NCI-H2227 treated with DMSO at 0.1 percent for 48 hours (cell line): ENCODE measurements at regions not wholly inside any gene's neighbourhood (a gene's known extent, or its start where the extent isn't known, plus 50 kb on each side); places are given as distances from the start of the nearest gene placed in this dataset.

Experiments used
- DNase-seq: peaks from one replicate; lab custom pipeline; 2025; lab: John Stamatoyannopoulos, UW

- no peak for DNase-seq
Measured at GRCh38 chr16:35841632-35842031, 2382.2 kb downstream of the TP53TG3F start.

- DNase-seq: no peak
Measured at GRCh38 chr16:35862242-35862641, 2402.8 kb downstream of the TP53TG3F start.

GRCh38 chr16:35868630-35869029 is 2409.2 kb downstream of the TP53TG3F start:
- no peak for DNase-seq

GRCh38 chr16:35873472-35873871 is 2414.1 kb downstream of the TP53TG3F start:
- DNase-seq: no peak

GRCh38 chr16:35881654-35882053 is 2422.2 kb downstream of the TP53TG3F start:
- no peak for DNase-seq

- DNase-seq: no peak
Measured at GRCh38 chr16:35906440-35906839, 2447.0 kb downstream of the TP53TG3F start.

- no peak for DNase-seq
Measured at GRCh38 chr16:35908152-35908551, 2448.7 kb downstream of the TP53TG3F start.

- DNase-seq: no peak
Measured at GRCh38 chr16:35908942-35909341, 2449.5 kb downstream of the TP53TG3F start.

- DNase-seq: no peak
Measured at GRCh38 chr16:35909351-35909954, 2450.0 kb downstream of the TP53TG3F start.

- DNase-seq: no peak
Measured at GRCh38 chr16:35910409-35910808, 2451.0 kb downstream of the TP53TG3F start.

GRCh38 chr16:35911899-35912298 is 2452.5 kb downstream of the TP53TG3F start:
- no peak for DNase-seq

- no peak for DNase-seq
Measured at GRCh38 chr16:35931722-35932121, 2472.3 kb downstream of the TP53TG3F start.
